Umbilical cord (tissue), 1 donor: ENCODE measurements at regions not wholly inside any gene's neighbourhood (a gene's known extent, or its start where the extent isn't known, plus 50 kb on each side); places are given as distances from the start of the nearest gene placed in this dataset.
A peak's percentile ranks its signal among the peaks of the same experiment; 100 is the strongest.

ENCODE experiments used
- DNase-seq: peaks from one replicate; pipeline ENCODE4 v3.0.0-alpha.2; 2015; ENCODE audit warnings: low spot score

DNA sequence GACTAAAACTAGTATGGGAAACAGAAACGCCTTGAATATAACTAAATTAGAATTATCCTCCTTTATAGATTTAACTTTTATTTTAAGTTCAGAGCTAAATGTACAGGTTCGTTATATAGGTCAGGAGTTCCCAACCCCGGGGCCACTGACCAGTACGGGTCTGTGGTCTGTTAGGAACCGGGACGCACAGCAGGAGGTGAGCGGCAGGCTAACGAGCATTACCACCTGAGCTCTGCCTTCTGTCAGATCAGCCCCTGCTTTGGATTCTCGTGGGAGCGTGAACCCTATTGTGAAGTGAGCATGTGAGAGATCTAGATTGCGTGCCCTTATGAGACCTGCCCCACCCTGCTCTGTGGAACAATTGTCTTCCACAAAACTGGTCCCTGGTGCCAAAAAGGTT is 51.0 kb downstream of the FAT4 start:
- DNase-seq: no peak

DNA sequence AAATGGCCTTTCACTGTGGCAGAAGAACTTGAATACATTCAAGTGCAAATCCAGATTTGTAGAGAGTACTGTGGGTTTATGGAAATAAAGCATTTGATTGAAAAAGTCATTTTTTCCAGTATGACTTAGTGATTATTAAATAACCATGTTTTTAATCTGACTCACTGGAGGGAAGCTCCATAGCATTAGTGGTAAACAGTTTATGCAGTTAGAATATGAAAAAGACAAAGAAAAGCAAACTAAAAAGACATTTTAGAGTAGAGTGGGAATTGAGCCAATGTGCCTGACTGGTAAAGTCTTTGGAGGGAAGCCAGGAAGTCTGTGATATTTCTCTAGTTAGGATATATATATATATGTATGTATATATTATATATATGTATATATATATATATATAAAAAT is 53.4 kb downstream of the FAT4 start:
- DNase-seq: peak; percentile 76

DNA sequence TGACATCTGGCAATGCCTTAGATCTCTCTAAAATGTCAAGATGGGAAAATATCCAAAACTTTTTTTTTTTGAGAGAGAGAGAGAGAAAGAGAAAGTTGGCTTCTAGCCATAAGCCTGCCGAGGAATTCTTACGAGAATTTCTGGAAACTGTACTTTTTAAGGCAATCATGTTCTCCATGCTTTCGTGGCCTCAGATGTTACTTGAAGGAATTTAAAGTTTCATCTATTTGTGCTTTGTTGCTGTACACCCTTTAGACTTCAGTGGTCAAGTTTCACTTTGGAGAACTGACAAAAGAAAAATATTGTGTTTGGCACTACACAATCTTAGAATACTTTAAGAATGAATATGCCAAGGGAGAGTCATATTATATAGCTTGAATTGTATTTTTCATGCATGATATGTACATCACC is 53.9 kb downstream of the FAT4 start:
- DNase-seq: peak; percentile 81

DNA sequence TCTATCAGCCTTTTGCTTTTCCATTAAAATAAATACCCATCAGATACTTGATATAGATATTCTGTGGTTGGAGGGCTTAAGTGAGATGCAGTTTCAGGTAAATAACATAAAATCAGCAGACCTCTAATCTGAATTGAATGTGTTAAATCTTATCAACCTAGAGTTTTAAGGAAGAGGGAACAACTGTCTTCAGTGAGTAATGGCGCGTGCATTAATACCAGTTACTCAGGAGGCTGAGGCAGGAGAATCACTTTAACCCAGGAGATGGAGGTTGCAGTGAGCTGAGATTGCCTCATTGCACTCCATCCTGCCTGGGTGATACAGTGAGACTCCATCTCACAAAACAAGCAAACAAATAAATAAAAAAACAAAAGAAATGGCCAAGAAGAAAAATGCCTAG is 54.3 kb downstream of the FAT4 start:
- DNase-seq: no peak

DNA sequence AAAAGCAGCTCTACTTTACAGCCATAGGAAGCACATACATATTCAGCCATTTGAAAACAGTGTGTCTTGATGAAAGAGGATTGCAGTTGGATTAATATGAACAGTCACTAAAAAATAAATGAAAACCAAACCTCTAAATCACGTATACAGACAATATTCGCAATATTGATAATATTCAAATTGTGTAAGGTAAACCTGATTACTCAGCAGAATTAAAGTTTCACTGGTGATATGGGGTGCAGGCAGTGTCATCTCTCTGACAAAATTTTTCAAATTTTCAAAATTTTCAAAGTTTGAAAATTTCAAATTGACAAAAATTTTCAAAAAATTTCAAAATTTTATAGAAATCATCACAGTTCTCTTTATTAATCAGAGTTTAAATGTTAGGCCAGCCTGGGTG is 55.7 kb downstream of the FAT4 start:
- no peak for DNase-seq

DNA sequence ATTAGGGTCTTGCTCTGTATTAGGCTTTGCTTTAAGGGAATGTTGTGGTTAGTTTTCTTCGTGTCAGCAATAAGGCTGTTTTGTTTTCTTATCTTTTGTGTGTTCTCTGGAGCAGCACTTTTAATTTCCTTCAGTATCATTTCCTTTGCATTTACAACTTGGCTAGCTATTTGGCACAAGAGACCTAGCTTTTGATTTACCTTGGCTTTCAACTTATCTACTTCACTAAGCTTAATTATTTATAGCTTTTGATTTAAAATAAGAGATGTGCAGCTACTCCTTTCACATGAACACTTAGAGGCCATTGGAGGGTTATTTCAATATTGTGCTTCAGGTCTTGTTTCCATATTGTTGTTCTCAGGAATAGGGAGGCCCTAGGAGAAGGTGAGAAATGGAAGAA is 68.2 kb downstream of the FAT4 start:
- DNase-seq: no peak

DNA sequence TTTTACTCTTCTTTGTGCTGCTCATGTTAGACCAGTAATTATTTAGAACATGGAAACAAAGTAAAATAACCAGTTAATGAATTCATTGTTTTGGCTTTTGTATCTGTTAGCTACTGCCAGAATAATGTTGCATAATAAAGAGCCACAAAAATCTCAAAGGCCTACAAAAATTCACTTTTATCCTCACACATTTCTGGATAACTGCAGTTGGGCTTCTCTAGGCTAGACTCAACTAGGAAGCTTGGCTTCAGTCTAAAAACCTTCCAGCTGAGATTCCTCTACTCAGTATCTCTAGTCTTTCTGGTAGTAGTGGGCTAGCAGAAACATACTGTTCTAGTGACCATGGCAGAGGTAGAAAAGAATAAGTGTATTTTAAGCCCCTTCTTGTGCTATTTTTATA is 73.0 kb downstream of the FAT4 start:
- no peak for DNase-seq

DNA sequence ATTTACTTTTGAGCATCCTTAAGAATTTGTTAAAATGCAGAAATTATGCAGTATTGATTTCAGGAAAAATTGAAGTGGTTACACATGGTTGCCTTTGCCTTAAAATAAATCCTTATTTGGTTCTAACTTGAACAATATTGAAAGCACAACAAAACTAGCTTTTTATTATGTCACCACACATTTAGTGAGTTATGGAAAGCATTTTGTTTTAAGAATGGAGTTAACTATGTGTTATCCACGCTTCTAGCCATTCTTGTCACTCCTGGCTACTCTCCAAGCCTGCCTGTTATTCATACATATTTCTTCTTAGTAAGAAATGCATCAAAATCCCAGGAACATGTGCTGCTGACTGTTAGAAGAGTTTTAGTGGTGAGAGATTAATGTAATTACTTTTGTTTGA is 73.9 kb downstream of the FAT4 start:
- DNase-seq: peak; percentile 42

DNA sequence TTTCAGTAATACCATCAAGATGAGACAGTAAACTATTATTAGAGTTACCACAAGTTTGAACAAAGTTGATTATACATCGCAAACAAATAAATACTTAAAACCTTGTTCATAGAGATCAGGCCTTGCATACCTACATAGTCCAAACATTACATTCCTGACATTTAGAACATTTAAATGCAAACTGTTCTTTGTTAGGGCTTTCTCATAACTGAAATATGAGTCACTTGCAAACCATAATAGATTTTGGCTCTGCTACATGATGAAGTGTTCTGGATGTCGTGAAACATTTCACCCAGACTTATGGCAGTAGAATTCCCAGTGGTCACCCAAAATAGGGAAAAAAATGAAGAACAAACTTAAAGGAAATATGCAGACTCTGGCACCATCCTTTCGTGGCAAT is 75.0 kb downstream of the FAT4 start:
- peak; percentile 77 for DNase-seq

DNA sequence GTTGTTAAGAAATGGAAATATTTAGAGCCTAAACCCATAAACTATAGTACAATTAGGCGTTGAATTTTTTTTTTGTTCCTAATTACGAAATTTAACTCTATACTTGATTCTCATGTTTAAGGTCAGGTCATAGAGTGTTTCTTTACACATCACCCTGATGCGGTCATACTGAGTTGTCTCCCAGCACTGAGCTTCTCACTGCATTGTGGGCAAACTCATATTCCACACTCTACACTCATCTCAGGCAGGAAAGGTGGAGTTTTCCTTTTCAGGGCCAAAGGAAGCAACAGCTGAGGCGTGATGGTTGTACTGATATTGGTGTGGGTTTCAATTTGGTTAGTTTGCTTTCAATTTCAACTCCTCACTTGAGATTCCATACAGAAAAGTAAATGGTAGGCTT is 75.4 kb downstream of the FAT4 start:
- peak; percentile 28 for DNase-seq

DNA sequence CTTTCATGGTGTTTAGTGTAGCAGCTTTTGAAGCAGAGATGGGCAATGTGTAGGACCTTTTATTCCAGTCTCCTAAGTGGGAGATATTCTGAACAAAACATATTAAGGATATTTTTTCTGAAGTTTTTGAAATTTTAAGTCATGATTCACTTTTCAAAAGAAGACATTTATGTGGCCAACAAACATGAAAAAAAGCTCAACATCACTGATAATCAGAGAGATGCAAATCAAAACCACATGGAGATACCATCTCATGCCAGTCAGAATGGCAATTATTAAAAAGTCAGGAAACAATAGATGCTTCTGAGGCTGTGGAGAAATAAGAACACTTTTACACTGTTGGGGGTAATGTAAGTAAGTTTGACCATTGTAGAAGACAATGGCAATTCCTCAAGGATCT is 76.0 kb downstream of the FAT4 start:
- no peak for DNase-seq

DNA sequence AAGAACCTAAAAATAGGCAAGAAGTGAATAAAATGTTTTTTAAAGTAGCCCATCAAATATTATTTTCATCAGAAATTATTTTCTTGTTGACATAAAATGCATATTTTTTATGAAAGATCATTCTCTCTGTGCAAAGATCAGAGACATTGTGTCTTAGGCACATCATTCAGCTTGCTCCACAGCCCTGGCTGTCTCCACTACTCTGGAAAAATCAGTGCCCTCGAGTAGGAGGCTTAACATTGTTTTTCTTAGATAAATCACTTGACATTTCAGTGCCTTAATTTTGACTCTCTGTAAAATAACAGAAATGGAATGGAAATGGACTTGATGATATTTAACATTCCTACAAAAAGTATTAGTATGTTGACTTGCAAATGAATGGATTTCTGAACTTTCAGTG is 77.9 kb downstream of the FAT4 start:
- DNase-seq: peak; percentile 32

DNA sequence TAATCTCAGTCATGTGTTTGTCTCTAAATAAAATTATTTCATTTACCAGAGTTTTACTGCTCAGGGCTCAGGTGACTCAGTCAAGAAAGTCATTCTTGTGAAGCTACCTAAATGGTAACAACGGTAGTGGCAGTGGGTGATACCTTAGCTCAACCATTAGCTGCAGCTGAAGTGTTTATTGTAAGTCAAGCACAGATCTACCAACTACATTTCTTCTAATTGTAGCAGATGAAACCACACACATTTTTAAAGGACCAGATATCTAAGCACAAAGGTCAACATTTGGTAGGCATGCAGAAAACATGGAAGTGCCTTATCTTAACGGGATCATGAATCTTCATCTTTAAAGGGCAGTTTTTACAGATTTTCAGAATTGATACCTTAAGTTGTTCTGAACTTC is 79.1 kb downstream of the FAT4 start:
- no peak for DNase-seq

DNA sequence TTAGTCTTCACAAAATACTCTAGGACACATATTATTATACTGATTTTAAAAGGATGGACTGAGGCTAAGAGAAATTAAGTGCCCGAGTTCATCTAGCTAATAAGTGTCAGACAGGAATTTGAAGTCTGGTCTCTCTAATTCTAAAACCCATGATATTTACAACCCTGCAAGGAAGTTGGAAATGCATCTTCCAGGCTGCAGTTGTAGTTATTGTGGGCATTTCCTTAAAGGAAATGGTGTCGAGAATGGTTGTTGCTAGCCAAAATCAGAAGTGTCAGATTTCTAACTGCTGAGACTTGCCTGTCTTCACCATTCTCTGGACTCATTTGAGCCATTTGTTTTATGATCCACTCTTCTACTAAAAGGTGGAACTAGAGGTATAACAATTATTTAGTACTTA is 82.5 kb downstream of the FAT4 start:
- no peak for DNase-seq

DNA sequence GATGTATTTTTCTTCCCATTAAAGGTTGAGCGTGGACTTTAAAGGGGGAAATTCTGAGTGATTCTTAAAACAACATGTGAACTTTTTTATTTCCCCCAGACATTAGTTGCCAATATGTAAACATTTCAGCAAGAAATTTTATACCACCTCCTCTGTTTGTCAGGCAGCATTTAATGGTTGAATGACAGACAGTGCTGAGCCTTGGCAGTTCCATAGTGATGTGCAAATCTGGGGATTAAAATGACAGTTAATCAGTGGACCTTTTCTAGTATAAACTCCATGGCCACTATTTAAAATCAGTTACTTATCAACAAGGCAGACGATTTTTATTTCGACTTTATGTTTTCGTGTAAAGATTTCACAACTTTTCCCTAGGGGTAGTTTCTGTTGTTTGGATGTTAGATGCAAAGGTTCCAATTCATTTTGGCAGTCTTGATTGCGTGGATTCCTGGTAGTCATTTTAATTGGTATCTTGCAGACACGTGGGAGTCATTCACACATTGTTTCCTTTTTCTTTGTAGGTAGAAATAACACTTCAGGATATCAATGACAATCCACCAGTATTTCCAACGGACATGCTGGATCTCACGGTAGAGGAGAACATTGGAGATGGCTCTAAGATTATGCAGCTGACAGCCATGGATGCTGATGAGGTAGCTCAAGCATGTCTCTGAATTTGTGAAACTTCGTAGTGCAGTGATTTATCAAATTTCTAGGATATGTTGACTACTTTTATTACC is 83.7 kb downstream of the FAT4 start:
- DNase-seq: no peak

DNA sequence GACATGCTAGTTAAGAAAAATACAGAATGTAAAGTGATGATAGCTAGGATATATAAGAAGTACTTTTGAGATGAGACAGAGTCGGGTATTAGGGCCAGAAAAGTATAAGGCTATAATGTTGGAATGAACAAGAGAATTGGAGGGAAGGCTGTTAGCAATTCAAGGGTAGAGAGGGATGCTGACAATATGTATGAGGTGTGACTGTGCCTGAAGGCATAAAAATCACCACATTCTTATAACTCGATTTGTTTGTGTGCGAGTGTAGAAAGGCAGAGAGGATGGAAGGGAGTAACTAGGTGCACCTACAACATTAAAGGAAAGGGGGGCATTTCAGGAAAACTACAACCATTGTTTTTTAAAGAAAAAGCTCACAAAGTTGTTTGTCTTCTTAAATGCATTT is 86.0 kb downstream of the FAT4 start:
- DNase-seq: no peak

DNA sequence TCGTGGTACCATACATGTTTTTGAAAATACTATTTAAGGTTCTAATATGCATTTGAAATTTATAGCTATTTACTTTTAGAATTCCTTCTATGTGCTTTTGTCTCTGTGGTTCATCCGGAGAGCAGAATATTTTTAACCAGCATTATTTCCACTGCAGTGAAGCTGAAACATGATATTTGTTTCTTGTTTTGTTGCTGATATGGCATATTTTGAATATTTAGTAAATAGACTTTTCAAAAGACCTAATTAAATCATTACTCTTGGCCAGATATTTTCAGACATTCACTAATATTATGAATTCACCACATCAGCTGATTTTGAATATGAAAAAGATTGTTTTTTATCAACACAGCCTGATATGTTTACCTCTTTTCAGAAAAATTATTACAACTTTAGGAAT is 87.0 kb downstream of the FAT4 start:
- DNase-seq: no peak

DNA sequence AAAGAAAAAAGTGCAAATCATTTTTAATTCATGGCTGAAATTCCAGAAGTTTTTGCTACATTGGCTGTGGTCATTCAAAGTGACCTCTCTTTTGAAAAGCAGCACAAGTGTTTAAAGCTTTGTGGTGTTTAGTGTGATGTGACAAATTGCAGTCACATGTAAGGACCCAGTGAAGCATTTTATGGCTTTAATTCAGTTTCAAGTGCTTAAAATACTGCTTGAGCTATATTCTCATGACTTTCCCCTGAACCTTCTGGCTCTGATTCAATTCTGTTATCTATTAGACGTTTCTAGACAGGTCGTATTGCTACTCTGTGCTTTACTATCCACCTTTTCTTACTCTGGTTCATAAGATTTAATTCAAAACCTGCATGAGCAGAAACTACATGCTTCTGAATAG is 105.8 kb downstream of the FAT4 start:
- peak; percentile 22 for DNase-seq

DNA sequence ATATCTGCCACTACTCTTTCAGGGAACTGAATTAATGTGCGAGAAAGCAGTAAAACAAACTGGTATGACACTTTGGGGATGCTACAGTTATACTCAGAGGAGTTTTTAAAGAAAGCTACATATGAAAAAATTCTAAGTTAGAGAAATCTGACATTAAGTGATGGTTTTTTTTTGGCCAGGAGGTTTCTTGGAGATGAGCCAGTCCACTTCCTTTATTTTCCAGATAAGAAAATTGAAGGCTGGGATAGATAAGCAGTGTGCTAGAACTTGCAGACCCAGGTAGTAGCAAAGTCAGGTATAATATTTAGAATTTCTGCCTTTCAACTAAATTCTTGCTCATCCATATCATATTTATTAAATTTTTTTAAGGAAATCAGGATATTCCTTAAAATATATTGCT is 106.8 kb downstream of the FAT4 start:
- DNase-seq: peak; percentile 19

DNA sequence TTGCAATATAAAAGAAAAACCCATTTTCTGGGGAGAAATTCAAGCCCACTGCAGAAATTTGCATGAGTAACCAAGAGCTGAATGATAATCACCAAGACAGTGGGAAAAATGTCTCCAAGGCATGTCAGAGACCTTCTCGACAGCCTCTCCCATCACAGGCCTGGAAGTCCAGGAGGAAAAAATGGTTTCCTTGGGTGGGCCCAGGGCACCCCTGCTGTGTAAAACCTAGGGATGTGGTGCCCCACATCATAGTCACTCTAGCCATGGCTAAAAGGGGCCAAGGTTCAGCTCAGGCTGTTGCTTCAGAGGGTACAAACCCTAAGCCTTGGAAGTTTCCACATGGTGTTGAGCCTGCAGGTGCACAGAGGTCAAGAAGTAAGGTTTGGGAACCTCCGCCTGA is 108.4 kb downstream of the FAT4 start:
- no peak for DNase-seq

DNA sequence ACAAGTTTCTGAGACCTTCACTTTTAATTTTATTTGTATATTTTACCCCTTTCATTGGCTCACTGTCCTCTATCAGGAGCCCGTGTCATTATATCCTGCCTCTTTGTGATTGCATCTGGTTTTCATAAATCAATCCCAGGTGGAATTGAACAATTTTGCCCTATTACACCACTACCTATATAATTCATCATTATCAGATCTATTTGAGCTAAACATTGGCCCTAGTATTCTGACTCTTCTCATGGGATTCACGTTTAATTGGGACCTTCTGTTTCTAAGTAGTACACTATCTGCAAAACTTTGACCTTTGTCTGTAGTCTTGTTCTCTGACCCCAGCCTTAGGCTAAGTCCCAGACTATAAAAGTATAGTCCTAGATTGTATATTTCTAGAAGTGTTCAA is 114.1 kb downstream of the FAT4 start:
- DNase-seq: no peak

DNA sequence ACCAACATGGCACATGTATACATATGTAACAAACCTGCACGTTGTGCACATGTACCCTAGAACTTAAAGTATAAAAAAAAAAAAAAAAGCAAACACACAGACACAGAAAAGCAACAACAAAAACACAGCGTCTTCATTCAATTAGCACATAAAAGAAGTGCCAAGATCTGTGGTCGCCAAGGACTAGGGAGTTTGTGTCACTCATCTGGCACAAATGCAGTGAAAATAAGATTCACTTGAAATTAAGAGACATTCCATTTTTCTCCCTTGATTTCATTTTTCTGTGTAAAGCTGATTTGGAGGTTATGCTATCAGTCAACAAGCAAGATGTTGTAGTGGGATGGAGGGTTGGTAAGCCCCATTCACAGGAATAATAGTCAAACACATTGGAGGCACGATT is 115.3 kb downstream of the FAT4 start:
- no peak for DNase-seq

DNA sequence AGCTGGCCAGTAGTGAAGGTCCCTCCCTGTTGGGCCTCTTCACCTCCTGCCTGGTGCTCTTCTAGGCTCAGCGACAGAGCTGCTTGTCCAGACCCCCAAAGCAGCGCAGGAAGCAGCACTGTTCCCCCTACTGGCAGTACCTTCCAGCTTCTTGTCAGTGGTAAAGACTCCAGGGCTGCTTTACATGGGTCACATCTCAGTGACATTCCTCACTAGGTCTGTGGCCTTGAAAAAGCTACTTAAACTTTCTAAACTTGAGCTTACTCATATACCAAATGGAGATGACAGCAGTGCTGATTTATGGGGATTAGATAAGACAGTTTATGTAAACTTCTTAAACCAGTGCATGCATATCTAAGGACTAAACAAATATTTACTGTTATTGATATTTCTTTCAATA is 117.3 kb downstream of the FAT4 start:
- no peak for DNase-seq

DNA sequence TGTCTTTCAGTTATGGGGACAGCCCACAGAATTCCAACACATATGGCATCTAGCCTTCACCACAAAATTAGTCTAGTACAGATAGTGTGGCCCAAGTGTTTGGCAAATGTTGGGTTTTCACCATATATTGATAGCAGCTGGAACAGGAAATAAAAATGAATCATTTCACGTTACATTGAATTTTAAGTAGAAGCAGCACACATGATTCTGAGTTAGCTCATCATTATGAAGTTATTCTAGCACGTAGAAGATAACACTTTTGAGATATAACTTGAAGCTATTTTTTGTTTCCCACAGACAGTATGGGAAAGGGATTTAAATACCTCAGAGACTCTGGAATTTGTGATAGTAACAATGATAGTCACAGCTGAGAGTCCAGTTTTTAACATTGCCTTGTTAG is 118.7 kb downstream of the FAT4 start:
- DNase-seq: no peak
